Stomach (tissue), 4 donors: ENCODE measurements at regions not wholly inside any gene's neighbourhood (a gene's known extent, or its start where the extent isn't known, plus 50 kb on each side); places are given as distances from the start of the nearest gene placed in this dataset.
"Not testable (repeated sequence)": the region's sequence is repeated elsewhere in the genome, so short reads cannot be mapped to it uniquely, and the experiment has no call there.

ENCODE experiments used
- CTCF ChIP-seq, 7 experiments: fragments of 450-650 bp in 4 of 7; fragments of 200-600 bp in 3 of 7; sonication (generic) in 3 of 7; IDR thresholded peaks; one replicate each; pipeline ENCODE4 v1.5.1; 2016 to 2019; ENCODE audit warnings: antibody characterized with exemption in 7 of 7, control low read depth in 2 of 7, mild to moderate bottlenecking in 1 of 7
- EP300 ChIP-seq: sonication (generic); formaldehyde crosslinking; IDR thresholded peaks from one replicate; pipeline ENCODE4 v1.6.1; 2017; ENCODE audit warnings: antibody characterized with exemption
- POLR2A ChIP-seq, 4 donors: fragments of 450-650 bp; IDR thresholded peaks; one replicate each; pipeline ENCODE4 v1.6.1; 2016; ENCODE audit warnings: antibody characterized with exemption in 4 of 4, control low read depth in 2 of 4, mild to moderate bottlenecking in 1 of 4, moderate library complexity in 1 of 4

GRCh38 chr5:163266249-163266648, 171.1 kb upstream of the CCNG1 start:
- not testable (repeated sequence) for TF ChIP-seq CTCF (IDR thresholded peaks at IDR 0.05); EP300; POLR2A (IDR thresholded peaks at IDR 0.05)
